VCaP (cell line): ENCODE measurements at regions not wholly inside any gene's neighbourhood (a gene's known extent, or its start where the extent isn't known, plus 50 kb on each side); places are given as distances from the start of the nearest gene placed in this dataset.

Experiments
- H3K27ac ChIP-seq: fragments of 450-650 bp; 2 replicates; pipeline ENCODE4 v1.5.1; 2017
- CTCF ChIP-seq: fragments of 450-650 bp; conservative IDR thresholded peaks from 2 replicates; pipeline ENCODE4 v1.5.1; 2017; ENCODE audit warnings: mild to moderate bottlenecking, moderate library complexity

GRCh38 chr1:78401148-78401547 is 89.6 kb upstream of the PTGFR start:
- TF ChIP-seq CTCF: no peak
- no peak overlapping the region for H3K27ac ChIP-seq

GRCh38 chr1:78408192-78408591 is 82.6 kb upstream of the PTGFR start:
- TF ChIP-seq CTCF: no peak
- no peak overlapping the region for H3K27ac ChIP-seq

GRCh38 chr1:78408810-78409209 is 82.0 kb upstream of the PTGFR start:
- no peak for TF ChIP-seq CTCF
- no peak overlapping the region for H3K27ac ChIP-seq

GRCh38 chr1:78410643-78411042 is 80.1 kb upstream of the PTGFR start:
- TF ChIP-seq CTCF: no peak
- H3K27ac ChIP-seq: no peak overlapping the region

GRCh38 chr1:78411707-78412106 is 79.1 kb upstream of the PTGFR start:
- no peak for TF ChIP-seq CTCF
- H3K27ac ChIP-seq: no peak overlapping the region

GRCh38 chr1:78415165-78415564 is 75.6 kb upstream of the PTGFR start:
- no peak for TF ChIP-seq CTCF
- H3K27ac ChIP-seq: no peak overlapping the region

- no peak overlapping the region for H3K27ac ChIP-seq
- TF ChIP-seq CTCF: no peak
Observed at GRCh38 chr1:78419309-78419708, 71.5 kb upstream of the PTGFR start.

- no peak overlapping the region for H3K27ac ChIP-seq
- TF ChIP-seq CTCF: no peak
Observed at GRCh38 chr1:78420181-78420580, 70.6 kb upstream of the PTGFR start.
